Lung (tissue), 11 donors: ENCODE measurements at regions not wholly inside any gene's neighbourhood (a gene's known extent, or its start where the extent isn't known, plus 50 kb on each side); places are given as distances from the start of the nearest gene placed in this dataset.

Source experiments
- ATAC-seq: fragments of 200-7000 bp; cut with Tn5 transposase; one replicate; pipeline ENCODE4 v1.9.1; 2020; ENCODE audit warnings: moderate number of reproducible peaks; ENCODE audit not compliant: insufficient read depth, low FRiP score
- DNase-seq, 3 donors: peaks; one replicate each; pipeline ENCODE4 v3.0.0-alpha.2; 2013 to 2017
- H3K27ac ChIP-seq, 2 donors: one replicate each; pipeline ENCODE4 v1.5.1; 2013; ENCODE audit warnings: mild to moderate bottlenecking in 2 of 2, moderate library complexity in 2 of 2, control low read depth in 1 of 2, inconsistent platforms in 1 of 2, low read depth in 1 of 2, low read length in 1 of 2
- H3K27me3 ChIP-seq, 3 donors: one replicate each; pipeline ENCODE4 v1.5.1; 2013; ENCODE audit warnings: low read length in 2 of 3; ENCODE audit not compliant: control insufficient read depth in 3 of 3, insufficient read depth in 3 of 3
- H3K36me3 ChIP-seq, 4 donors: one replicate each; pipeline ENCODE4 v1.5.1; 2013; ENCODE audit warnings: low read length in 4 of 4, mild to moderate bottlenecking in 1 of 4, moderate library complexity in 1 of 4; ENCODE audit not compliant: control insufficient read depth in 4 of 4, insufficient read depth in 4 of 4
- H3K4me1 ChIP-seq, 5 donors: one replicate each; pipeline ENCODE4 v1.5.1; 2013; ENCODE audit warnings: low read length in 5 of 5, mild to moderate bottlenecking in 2 of 5, moderate library complexity in 1 of 5; ENCODE audit not compliant: control insufficient read depth in 5 of 5, insufficient read depth in 5 of 5
- H3K4me3 ChIP-seq: one replicate; pipeline ENCODE4 v1.5.1; 2013; ENCODE audit warnings: mild to moderate bottlenecking, control low read depth, moderate library complexity
- H3K9ac ChIP-seq, 2 donors: one replicate each; pipeline ENCODE4 v1.5.1; 2013; ENCODE audit warnings: low read length in 2 of 2, control low read depth in 1 of 2; ENCODE audit not compliant: insufficient read depth in 1 of 2
- H3K9me3 ChIP-seq, 4 donors: one replicate each; pipeline ENCODE4 v1.5.1; 2013; ENCODE audit warnings: low read length in 3 of 4, mild to moderate bottlenecking in 1 of 4, moderate library complexity in 1 of 4; ENCODE audit not compliant: control insufficient read depth in 4 of 4, insufficient read depth in 3 of 4
- WGBS, 2 donors: extraction: QIAGEN DNeasy Blood & Tissue Kit; methylation state at CpG; one replicate each; pipeline ENCODE4 v1.1.7; 2013; 5-methylcytosine and 5-hydroxymethylcytosine counted together
- TF ChIP-seq, protein P1 (sequence below): IDR thresholded peaks from 2 replicates; pipeline ENCODE4 v1.5.1; 2012; ENCODE audit warnings: mild to moderate bottlenecking; ENCODE audit errors: control extremely low read depth, extremely low read depth
- donor health status: control.
- donor health status: control.
- donor health status: Bipolar disorder and iron deficiency.
- donor health status: healthy.
- donor health status: DM: yes; HTN: yes; CAD: no.

DNA sequence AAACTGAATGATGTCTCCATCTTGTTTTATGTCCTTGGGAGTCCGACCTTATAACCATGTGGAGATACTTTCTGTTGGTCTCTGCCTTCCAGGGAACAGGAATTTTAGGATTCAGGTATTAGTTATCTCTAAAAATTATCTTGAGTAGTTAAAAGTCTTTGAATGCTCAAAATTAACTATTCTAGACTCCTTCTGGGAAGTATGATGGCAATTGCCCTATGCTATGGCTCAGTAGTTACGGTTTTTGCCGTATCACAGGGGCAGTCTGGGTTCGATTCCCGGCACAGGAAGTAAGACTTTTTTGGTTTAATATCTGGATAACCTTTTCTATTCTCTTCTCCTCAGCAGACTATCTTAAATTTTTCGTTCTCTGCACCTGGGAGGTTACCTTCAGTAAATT is 708.7 kb upstream of the LRATD1 start:
- H3K27me3 ChIP-seq = no peaks in the 10 kb centered on the region
- no peaks in the 10 kb centered on the region for H3K4me1 ChIP-seq
- no peak for DNase-seq
- no peak overlapping the region for H3K27ac ChIP-seq
- peaks cover 0 to 8% (median 3%) of the 10 kb centered on the region in 4 donors for H3K9me3 ChIP-seq
- WGBS, 2 donors = 87% methylated on average over 6 of the region's 6 CpGs
- H3K36me3 ChIP-seq = no peaks in the 10 kb centered on the region
- no peak overlapping the region for H3K9ac ChIP-seq
- TF ChIP-seq, protein P1, sequence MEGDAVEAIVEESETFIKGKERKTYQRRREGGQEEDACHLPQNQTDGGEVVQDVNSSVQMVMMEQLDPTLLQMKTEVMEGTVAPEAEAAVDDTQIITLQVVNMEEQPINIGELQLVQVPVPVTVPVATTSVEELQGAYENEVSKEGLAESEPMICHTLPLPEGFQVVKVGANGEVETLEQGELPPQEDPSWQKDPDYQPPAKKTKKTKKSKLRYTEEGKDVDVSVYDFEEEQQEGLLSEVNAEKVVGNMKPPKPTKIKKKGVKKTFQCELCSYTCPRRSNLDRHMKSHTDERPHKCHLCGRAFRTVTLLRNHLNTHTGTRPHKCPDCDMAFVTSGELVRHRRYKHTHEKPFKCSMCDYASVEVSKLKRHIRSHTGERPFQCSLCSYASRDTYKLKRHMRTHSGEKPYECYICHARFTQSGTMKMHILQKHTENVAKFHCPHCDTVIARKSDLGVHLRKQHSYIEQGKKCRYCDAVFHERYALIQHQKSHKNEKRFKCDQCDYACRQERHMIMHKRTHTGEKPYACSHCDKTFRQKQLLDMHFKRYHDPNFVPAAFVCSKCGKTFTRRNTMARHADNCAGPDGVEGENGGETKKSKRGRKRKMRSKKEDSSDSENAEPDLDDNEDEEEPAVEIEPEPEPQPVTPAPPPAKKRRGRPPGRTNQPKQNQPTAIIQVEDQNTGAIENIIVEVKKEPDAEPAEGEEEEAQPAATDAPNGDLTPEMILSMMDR = no peak
- H3K4me3 ChIP-seq = no peak overlapping the region
- ATAC-seq = no peak

- 87 to 88% methylated on average over 2 of the region's 2 CpGs for WGBS, 2 donors
- H3K27me3 ChIP-seq = no peaks in the 10 kb centered on the region
- H3K27ac ChIP-seq = no peak overlapping the region
- TF ChIP-seq, protein P1 = no peak
- no peak overlapping the region for H3K4me3 ChIP-seq
- no peak for DNase-seq
- H3K9me3 ChIP-seq = no peaks in the 10 kb centered on the region
- no peak overlapping the region for H3K9ac ChIP-seq
- H3K4me1 ChIP-seq = no peaks in the 10 kb centered on the region
- ATAC-seq = no peak
- no peaks in the 10 kb centered on the region for H3K36me3 ChIP-seq
Measured at GRCh38 chr2:13942111-13942510, 690.4 kb upstream of the LRATD1 start.

DNA sequence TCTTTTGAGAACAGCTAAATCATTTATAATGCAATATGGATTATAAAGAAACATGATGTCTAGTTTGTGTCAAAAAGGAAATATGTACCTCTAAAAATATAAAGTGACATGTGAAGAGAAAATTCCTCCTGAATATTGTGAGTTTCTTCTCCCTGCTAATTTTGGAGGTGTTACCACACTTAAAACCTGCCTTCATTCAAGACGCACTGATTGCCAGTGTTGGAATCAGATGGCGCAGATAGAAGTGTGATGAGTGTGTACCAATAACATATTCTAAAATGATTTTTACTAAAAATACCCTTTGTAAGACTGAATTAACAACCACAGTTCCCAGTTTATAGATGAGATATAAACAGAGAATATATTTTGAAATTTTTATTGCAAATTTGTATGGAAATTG is 681.8 kb upstream of the LRATD1 start:
- DNase-seq = no peak
- 95 to 100% methylated on average over 2 of the region's 2 CpGs for WGBS, 2 donors

DNA sequence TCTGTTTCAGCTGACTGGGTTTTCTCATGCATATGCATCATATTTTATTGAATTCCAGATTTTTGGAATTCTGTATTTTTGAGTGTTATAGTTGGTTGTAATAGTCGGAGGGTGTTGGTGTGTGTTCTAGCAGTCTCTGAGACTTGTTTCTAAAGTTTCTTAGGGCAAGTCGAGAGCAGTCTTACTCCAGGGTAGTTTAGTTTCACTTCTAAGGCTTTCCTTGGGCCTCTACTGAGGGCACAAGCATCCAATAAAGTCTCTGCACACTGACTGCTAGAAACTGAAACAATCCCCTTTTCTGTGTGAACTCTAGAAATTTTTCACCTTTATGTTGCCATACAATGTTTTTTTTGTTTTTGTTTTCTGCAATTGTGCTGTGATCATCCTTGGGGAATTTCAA is 663.7 kb upstream of the LRATD1 start:
- ATAC-seq (no peak), DNase-seq (no peak)
- no peak overlapping the region for H3K4me3 ChIP-seq
- H3K27ac ChIP-seq = no peak overlapping the region
- H3K9ac ChIP-seq = no peak overlapping the region
- no peaks in the 10 kb centered on the region for H3K27me3 ChIP-seq
- H3K4me1 ChIP-seq = no peaks in the 10 kb centered on the region
- TF ChIP-seq, protein P1 = no peak
- WGBS, 2 donors = 78 to 81% methylated on average over 2 of the region's 2 CpGs
- no peaks in the 10 kb centered on the region for H3K9me3 ChIP-seq
- no peaks in the 10 kb centered on the region for H3K36me3 ChIP-seq

More for the DNA sequence above, 681.8 kb upstream of the LRATD1 start:
- no peak for ATAC-seq
- no peaks in the 10 kb centered on the region for H3K36me3 ChIP-seq
- no peak overlapping the region for H3K27ac ChIP-seq
- no peak overlapping the region for H3K4me3 ChIP-seq
- no peaks in the 10 kb centered on the region for H3K9me3 ChIP-seq
- H3K27me3 ChIP-seq = no peaks in the 10 kb centered on the region
- TF ChIP-seq, protein P1 = no peak
- no peaks in the 10 kb centered on the region for H3K4me1 ChIP-seq
- H3K9ac ChIP-seq = no peak overlapping the region
